ENCODE measurements at regions not wholly inside any gene's neighbourhood (a gene's known extent, or its start where the extent isn't known, plus 50 kb on each side); places are given as distances from the start of the nearest gene placed in this dataset.

- no peak for TF ChIP-seq CTCF (IDR thresholded peaks at IDR 0.05)
- Histone ChIP-seq H3K27me3 (no peaks in the 10 kb centered on the region), H3K4me1 (no peaks in the 10 kb centered on the region), H3K36me3 (no peaks in the 10 kb centered on the region), H3K4me3 (no peak overlapping the region), H3K27ac (no peak overlapping the region), H3K9me3 (no peaks in the 10 kb centered on the region)
- intact Hi-C loops (cut with DNase I) = no loop called here
- DNase-seq (ENCODE audit: low spot score in 2 of 2) = no peak
These were observed 200.0 kb downstream of the PTPRU start for GRCh38 chr1:29436181-29436785.

- DNase-seq (ENCODE audit: low spot score in 2 of 2) = no peak
- no peaks in the 10 kb centered on the region for H3K27me3 ChIP-seq
- H3K27ac ChIP-seq = no peak overlapping the region
- no peaks in the 10 kb centered on the region for H3K36me3 ChIP-seq
- no peaks in the 10 kb centered on the region for H3K4me1 ChIP-seq
- intact Hi-C loops (cut with DNase I) = no loop called here
- no peak for TF ChIP-seq CTCF (IDR thresholded peaks at IDR 0.05)
- no peaks in the 10 kb centered on the region for H3K9me3 ChIP-seq
- no peak overlapping the region for H3K4me3 ChIP-seq
These were observed 197.5 kb downstream of the PTPRU start for GRCh38 chr1:29433830-29434229.

DNA sequence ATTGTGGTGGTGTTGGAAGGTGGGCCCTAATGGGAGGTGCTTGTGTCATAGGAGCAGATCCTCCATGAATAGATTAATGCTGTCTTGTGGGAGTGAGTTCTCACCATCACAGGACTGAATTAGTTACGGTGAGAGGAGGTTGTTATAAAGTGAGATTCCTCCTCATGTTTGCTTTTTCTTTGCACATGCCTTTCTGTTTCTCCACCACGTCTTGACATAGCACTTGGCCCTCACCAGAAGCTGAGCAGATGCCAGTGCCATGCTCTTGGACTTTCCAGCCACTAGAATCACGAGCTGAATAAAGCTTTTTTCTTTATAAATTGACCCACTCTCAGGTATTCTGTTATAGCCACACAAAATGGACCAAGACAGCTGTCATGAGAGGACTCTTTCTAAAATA, 194.8 kb downstream of the PTPRU start:
- Histone ChIP-seq H3K27me3 (no peaks in the 10 kb centered on the region), H3K4me1 (no peaks in the 10 kb centered on the region), H3K4me3 (no peak overlapping the region), H3K9me3 (no peaks in the 10 kb centered on the region), H3K36me3 (no peaks in the 10 kb centered on the region), H3K27ac (no peak overlapping the region)
- DNase-seq (ENCODE audit: low spot score in 2 of 2) = no peak
- intact Hi-C loops (cut with DNase I) = no loop called here
- TF ChIP-seq CTCF (IDR thresholded peaks at IDR 0.05) = no peak

DNA sequence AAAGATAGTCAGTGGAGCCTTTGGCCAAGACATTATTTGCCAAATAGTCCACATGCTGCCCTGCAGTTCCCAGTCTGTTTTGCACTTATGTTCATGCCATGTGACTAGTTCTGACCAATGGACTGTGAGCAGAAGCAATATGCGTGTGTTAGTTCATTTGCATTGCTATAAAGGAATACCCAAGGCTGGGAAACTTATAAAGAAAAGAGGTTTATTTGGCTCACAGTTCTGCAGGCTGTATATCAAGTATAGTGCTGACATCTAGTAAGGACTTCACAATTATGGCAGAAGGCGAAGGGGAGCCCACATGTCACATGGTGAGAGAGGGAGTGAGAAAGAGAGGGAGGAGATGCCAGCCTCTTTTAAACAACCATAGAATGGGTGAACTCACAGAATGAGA, 193.3 kb downstream of the PTPRU start:
- Histone ChIP-seq H3K9me3 (no peaks in the 10 kb centered on the region), H3K4me1 (no peaks in the 10 kb centered on the region), H3K4me3 (no peak overlapping the region), H3K27me3 (no peaks in the 10 kb centered on the region), H3K27ac (no peak overlapping the region), H3K36me3 (no peaks in the 10 kb centered on the region)
- no peak for DNase-seq (ENCODE audit: low spot score in 2 of 2)
- intact Hi-C loops (cut with DNase I) = no loop called here
- no peak for TF ChIP-seq CTCF (IDR thresholded peaks at IDR 0.05)

- Histone ChIP-seq H3K27ac (no peak overlapping the region), H3K36me3 (no peaks in the 10 kb centered on the region), H3K9me3 (no peaks in the 10 kb centered on the region), H3K27me3 (no peaks in the 10 kb centered on the region), H3K4me1 (no peaks in the 10 kb centered on the region), H3K4me3 (no peak overlapping the region)
- DNase-seq (ENCODE audit: low spot score in 2 of 2) = peak in 1 of 2 donors; percentile 37
- TF ChIP-seq CTCF (IDR thresholded peaks at IDR 0.05) = no peak
- intact Hi-C loops (cut with DNase I) = no loop called here
These were observed 192.7 kb downstream of the PTPRU start for GRCh38 chr1:29428997-29429396.

- peak in 1 of 2 donors; percentile 38 for DNase-seq (ENCODE audit: low spot score in 2 of 2)
- H3K4me1 ChIP-seq = no peaks in the 10 kb centered on the region
- intact Hi-C loops (cut with DNase I) = no loop called here
- no peaks in the 10 kb centered on the region for H3K27me3 ChIP-seq
- no peaks in the 10 kb centered on the region for H3K9me3 ChIP-seq
- H3K27ac ChIP-seq = no peak overlapping the region
- no peak for TF ChIP-seq CTCF (IDR thresholded peaks at IDR 0.05)
- H3K4me3 ChIP-seq = no peak overlapping the region
- no peaks in the 10 kb centered on the region for H3K36me3 ChIP-seq
These were observed 191.9 kb downstream of the PTPRU start for GRCh38 chr1:29428280-29428615.
